SK-N-SH treated with all-trans-retinoic acid at 6 μM for 48 hours (cell line): ENCODE measurements at regions not wholly inside any gene's neighbourhood (a gene's known extent, or its start where the extent isn't known, plus 50 kb on each side); places are given as distances from the start of the nearest gene placed in this dataset.

Experiments
- SNAI2 ChIP-seq: fragments of 250-450 bp; sonication (Bioruptor Pico); IDR thresholded peaks from 2 replicates; pipeline ENCODE4 v1.5.0; 2020; ENCODE audit warnings: mild to moderate bottlenecking, moderate library complexity
- ZC3H10 ChIP-seq: fragments of 250-450 bp; sonication (Bioruptor Pico); IDR thresholded peaks from 2 replicates; pipeline ENCODE4 v1.5.1; 2021; ENCODE audit warnings: mild to moderate bottlenecking, moderate library complexity
- ZNF565 ChIP-seq: fragments of 450-650 bp; formaldehyde crosslinking; conservative IDR thresholded peaks from 2 replicates; pipeline ENCODE4 v1.5.0; 2020; ENCODE audit warnings: low read depth, mild to moderate bottlenecking, moderate library complexity
- TF ChIP-seq, protein P1 (sequence below): fragments of 250-450 bp; sonication (Bioruptor Pico); IDR thresholded peaks from 2 replicates; pipeline ENCODE4 v1.8.0; 2020; ENCODE audit warnings: mild to moderate bottlenecking, moderate library complexity, borderline replicate concordance
- TF ChIP-seq, protein P2 (sequence below): fragments of 250-450 bp; sonication (Bioruptor Pico); IDR thresholded peaks from 2 replicates; pipeline ENCODE4 v1.5.0; 2020; ENCODE audit warnings: mild to moderate bottlenecking, moderate library complexity

DNA sequence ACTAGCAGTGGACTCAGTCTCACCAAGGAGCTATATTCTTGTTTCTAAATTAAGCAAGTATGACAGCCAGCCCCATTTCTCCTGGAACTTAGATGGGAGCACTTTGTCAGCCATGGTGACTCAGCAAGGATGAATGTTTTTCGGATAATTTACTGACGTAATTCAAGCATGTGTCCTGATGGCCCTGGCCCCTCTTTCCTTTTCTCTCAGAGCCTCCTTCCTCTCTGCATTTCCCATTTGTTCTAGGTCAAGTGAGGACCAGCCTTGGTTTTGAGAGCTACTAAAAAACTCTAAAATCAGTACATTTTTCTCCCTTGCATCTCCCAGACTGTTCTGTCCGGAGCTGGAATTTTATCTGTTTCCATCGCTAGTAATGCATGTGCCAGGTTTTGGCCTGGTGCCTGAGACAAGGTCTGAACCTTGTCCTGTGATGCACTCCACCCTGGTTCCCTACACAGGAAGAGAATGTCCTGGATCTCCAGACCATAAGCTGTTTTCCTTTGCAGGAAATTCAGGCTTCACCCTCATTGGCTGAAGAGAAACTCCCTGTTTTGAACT is 256.6 kb upstream of the ROPN1 start:
- TF ChIP-seq, protein P1, sequence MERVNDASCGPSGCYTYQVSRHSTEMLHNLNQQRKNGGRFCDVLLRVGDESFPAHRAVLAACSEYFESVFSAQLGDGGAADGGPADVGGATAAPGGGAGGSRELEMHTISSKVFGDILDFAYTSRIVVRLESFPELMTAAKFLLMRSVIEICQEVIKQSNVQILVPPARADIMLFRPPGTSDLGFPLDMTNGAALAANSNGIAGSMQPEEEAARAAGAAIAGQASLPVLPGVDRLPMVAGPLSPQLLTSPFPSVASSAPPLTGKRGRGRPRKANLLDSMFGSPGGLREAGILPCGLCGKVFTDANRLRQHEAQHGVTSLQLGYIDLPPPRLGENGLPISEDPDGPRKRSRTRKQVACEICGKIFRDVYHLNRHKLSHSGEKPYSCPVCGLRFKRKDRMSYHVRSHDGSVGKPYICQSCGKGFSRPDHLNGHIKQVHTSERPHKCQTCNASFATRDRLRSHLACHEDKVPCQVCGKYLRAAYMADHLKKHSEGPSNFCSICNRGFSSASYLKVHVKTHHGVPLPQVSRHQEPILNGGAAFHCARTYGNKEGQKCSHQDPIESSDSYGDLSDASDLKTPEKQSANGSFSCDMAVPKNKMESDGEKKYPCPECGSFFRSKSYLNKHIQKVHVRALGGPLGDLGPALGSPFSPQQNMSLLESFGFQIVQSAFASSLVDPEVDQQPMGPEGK, result no peak
- no peak for TF ChIP-seq ZNF565 (CRISPR knock-in tag)
- TF ChIP-seq SNAI2 (CRISPR knock-in tag), result peak; percentile 80; the same call in 1 of the 2 replicates
- TF ChIP-seq ZC3H10 (CRISPR knock-in tag), result no peak
- TF ChIP-seq, protein P2, sequence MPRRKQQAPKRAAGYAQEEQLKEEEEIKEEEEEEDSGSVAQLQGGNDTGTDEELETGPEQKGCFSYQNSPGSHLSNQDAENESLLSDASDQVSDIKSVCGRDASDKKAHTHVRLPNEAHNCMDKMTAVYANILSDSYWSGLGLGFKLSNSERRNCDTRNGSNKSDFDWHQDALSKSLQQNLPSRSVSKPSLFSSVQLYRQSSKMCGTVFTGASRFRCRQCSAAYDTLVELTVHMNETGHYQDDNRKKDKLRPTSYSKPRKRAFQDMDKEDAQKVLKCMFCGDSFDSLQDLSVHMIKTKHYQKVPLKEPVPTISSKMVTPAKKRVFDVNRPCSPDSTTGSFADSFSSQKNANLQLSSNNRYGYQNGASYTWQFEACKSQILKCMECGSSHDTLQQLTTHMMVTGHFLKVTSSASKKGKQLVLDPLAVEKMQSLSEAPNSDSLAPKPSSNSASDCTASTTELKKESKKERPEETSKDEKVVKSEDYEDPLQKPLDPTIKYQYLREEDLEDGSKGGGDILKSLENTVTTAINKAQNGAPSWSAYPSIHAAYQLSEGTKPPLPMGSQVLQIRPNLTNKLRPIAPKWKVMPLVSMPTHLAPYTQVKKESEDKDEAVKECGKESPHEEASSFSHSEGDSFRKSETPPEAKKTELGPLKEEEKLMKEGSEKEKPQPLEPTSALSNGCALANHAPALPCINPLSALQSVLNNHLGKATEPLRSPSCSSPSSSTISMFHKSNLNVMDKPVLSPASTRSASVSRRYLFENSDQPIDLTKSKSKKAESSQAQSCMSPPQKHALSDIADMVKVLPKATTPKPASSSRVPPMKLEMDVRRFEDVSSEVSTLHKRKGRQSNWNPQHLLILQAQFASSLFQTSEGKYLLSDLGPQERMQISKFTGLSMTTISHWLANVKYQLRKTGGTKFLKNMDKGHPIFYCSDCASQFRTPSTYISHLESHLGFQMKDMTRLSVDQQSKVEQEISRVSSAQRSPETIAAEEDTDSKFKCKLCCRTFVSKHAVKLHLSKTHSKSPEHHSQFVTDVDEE (CRISPR knock-in tag), result no peak; the same call in 1 of the 2 replicates
